ENCODE measurements at regions not wholly inside any gene's neighbourhood (a gene's known extent, or its start where the extent isn't known, plus 50 kb on each side); places are given as distances from the start of the nearest gene placed in this dataset.

GRCh38 chr3:132187746-132188145 lies 129.5 kb upstream of the ACP3 start:
- POLR2A ChIA-PET: interaction anchor here (0.5 kb wide), 1 partner anchor 25 kb away, joined by 3 read pairs; no protein-coding TSS in a partner anchor
- no peak for TF ChIP-seq CTCF (IDR thresholded peaks at IDR 0.05)
- TF ChIP-seq SIN3A (IDR thresholded peaks at IDR 0.05; ENCODE audit: borderline replicate concordance, insufficient read depth, low read depth, low read length): no peak
- no peak for TF ChIP-seq POLR2AphosphoS5 (IDR thresholded peaks at IDR 0.05; ENCODE audit: low read depth, low read length)
- no peak for TF ChIP-seq TCF7L2 (IDR thresholded peaks at IDR 0.05; ENCODE audit: low read depth, low read length)
- TF ChIP-seq REST (IDR thresholded peaks at IDR 0.05; ENCODE audit: insufficient read depth in 1 of 2, low read depth in 2 of 2, low read length in 1 of 2): no peak
- BruUV-seq (replicated peaks): no TSS peak

GRCh38 chr3:132189601-132190000 lies 127.6 kb upstream of the ACP3 start:
- intact Hi-C loops (cut with micrococcal nuclease; ENCODE audit: unreplicated experiment): loop anchor here (10.0 kb wide), 1 partner anchor 395 kb away; no protein-coding TSS in a partner anchor
- CTCF ChIA-PET: no interaction called here

More at GRCh38 chr3:132187746-132188145, 129.5 kb upstream of the ACP3 start:
- peaks cover 11% of the 10 kb centered on the region for H3K27me3 ChIP-seq (ENCODE audit: control insufficient read depth, insufficient read depth, low read length)
- in situ Hi-C loops (cut with HindIII; ENCODE audit: low pct_unique_long_range_greater_than_20kb, low sequenced_read_pairs): no loop called here
- CTCF ChIA-PET: no interaction called here
- H3K36me3 ChIP-seq (ENCODE audit: control insufficient read depth, insufficient read depth, low read length): no peaks in the 10 kb centered on the region; the same call in 1 of the 2 replicates
- no peak overlapping the region for H3K27ac ChIP-seq (ENCODE audit: low read length)
- H3K4me1 ChIP-seq (ENCODE audit: control insufficient read depth, insufficient read depth, low read length): no peaks in the 10 kb centered on the region
- DNase-seq (ENCODE audit: low read depth, low spot score) (no peak), ATAC-seq (no peak)
- H3K9me3 ChIP-seq (ENCODE audit: control insufficient read depth, insufficient read depth, low read depth, low read length): no peaks in the 10 kb centered on the region
- H3K4me3 ChIP-seq (ENCODE audit: low read depth in 2 of 2, low read length in 2 of 2): no peak overlapping the region
- intact Hi-C loops (cut with micrococcal nuclease; ENCODE audit: unreplicated experiment): loop anchor here (10.0 kb wide), 1 partner anchor 393 kb away; no protein-coding TSS in a partner anchor

GRCh38 chr3:132196113-132196512 lies 121.1 kb upstream of the ACP3 start:
- CTCF ChIA-PET: no interaction called here
- Histone ChIP-seq H3K4me3 (ENCODE audit: low read depth in 2 of 2, low read length in 2 of 2) (no peak overlapping the region), H3K4me1 (ENCODE audit: control insufficient read depth, insufficient read depth, low read length) (no peaks in the 10 kb centered on the region), H3K36me3 (ENCODE audit: control insufficient read depth, insufficient read depth, low read length) (no peaks in the 10 kb centered on the region), H3K9me3 (ENCODE audit: control insufficient read depth, insufficient read depth, low read depth, low read length) (no peaks in the 10 kb centered on the region), H3K27me3 (ENCODE audit: control insufficient read depth, insufficient read depth, low read length) (peaks cover 2% of the 10 kb centered on the region; the same call in 1 of the 2 replicates), H3K27ac (ENCODE audit: low read length) (no peak overlapping the region)
- no TSS peak for BruUV-seq (replicated peaks)
- DNase-seq (ENCODE audit: low read depth, low spot score) (no peak), ATAC-seq (no peak)
- in situ Hi-C loops (cut with HindIII; ENCODE audit: low pct_unique_long_range_greater_than_20kb, low sequenced_read_pairs) (no loop called here), intact Hi-C loops (cut with micrococcal nuclease; ENCODE audit: unreplicated experiment) (no loop called here)
- POLR2A ChIA-PET: no interaction called here
- no peak for TF ChIP-seq TCF7L2 (IDR thresholded peaks at IDR 0.05; ENCODE audit: low read depth, low read length)
- no peak for TF ChIP-seq REST (IDR thresholded peaks at IDR 0.05; ENCODE audit: insufficient read depth in 1 of 2, low read depth in 2 of 2, low read length in 1 of 2)
- no peak for TF ChIP-seq CTCF (IDR thresholded peaks at IDR 0.05)
- no peak for TF ChIP-seq SIN3A (IDR thresholded peaks at IDR 0.05; ENCODE audit: borderline replicate concordance, insufficient read depth, low read depth, low read length)
- TF ChIP-seq POLR2AphosphoS5 (IDR thresholded peaks at IDR 0.05; ENCODE audit: low read depth, low read length): no peak

More at GRCh38 chr3:132189601-132190000, 127.6 kb upstream of the ACP3 start:
- Histone ChIP-seq H3K36me3 (ENCODE audit: control insufficient read depth, insufficient read depth, low read length) (no peaks in the 10 kb centered on the region), H3K4me3 (ENCODE audit: low read depth in 2 of 2, low read length in 2 of 2) (no peak overlapping the region), H3K27me3 (ENCODE audit: control insufficient read depth, insufficient read depth, low read length) (peaks cover 6% of the 10 kb centered on the region), H3K27ac (ENCODE audit: low read length) (no peak overlapping the region), H3K4me1 (ENCODE audit: control insufficient read depth, insufficient read depth, low read length) (no peaks in the 10 kb centered on the region), H3K9me3 (ENCODE audit: control insufficient read depth, insufficient read depth, low read depth, low read length) (no peaks in the 10 kb centered on the region)
- POLR2A ChIA-PET: no interaction called here
- BruUV-seq (replicated peaks): no TSS peak
- DNase-seq (ENCODE audit: low read depth, low spot score) (no peak), ATAC-seq (no peak)
- TF ChIP-seq SIN3A (IDR thresholded peaks at IDR 0.05; ENCODE audit: borderline replicate concordance, insufficient read depth, low read depth, low read length): no peak
- no peak for TF ChIP-seq TCF7L2 (IDR thresholded peaks at IDR 0.05; ENCODE audit: low read depth, low read length)
- TF ChIP-seq POLR2AphosphoS5 (IDR thresholded peaks at IDR 0.05; ENCODE audit: low read depth, low read length): no peak
- in situ Hi-C loops (cut with HindIII; ENCODE audit: low pct_unique_long_range_greater_than_20kb, low sequenced_read_pairs): no loop called here

All from Panc1 (cell line).